ENCODE measurements at regions not wholly inside any gene's neighbourhood (a gene's known extent, or its start where the extent isn't known, plus 50 kb on each side); places are given as distances from the start of the nearest gene placed in this dataset.

DNA sequence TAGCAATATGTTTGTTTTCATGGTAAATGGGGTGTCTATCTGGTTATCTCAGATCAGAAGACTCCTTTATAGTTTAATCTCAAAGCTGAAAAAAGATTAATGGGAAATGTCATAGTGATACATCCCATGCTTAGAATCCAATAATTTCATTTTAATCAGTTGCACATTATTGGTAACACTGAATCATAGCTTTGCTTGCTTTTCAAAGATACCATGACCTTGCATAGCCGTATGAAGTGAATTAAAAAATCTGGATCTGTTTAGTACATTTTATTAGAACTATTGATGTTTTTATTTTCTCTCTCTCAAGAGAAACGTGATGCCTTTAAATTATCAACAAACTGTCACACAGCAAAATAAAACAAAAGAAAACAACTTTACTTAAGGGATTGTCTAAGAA, 506.7 kb upstream of the SGO1 start:
- TF ChIP-seq, protein P1, sequence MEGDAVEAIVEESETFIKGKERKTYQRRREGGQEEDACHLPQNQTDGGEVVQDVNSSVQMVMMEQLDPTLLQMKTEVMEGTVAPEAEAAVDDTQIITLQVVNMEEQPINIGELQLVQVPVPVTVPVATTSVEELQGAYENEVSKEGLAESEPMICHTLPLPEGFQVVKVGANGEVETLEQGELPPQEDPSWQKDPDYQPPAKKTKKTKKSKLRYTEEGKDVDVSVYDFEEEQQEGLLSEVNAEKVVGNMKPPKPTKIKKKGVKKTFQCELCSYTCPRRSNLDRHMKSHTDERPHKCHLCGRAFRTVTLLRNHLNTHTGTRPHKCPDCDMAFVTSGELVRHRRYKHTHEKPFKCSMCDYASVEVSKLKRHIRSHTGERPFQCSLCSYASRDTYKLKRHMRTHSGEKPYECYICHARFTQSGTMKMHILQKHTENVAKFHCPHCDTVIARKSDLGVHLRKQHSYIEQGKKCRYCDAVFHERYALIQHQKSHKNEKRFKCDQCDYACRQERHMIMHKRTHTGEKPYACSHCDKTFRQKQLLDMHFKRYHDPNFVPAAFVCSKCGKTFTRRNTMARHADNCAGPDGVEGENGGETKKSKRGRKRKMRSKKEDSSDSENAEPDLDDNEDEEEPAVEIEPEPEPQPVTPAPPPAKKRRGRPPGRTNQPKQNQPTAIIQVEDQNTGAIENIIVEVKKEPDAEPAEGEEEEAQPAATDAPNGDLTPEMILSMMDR (IDR thresholded peaks at IDR 0.05) = no peak
- TF ChIP-seq POLR2A (IDR thresholded peaks at IDR 0.05) = no peak

Measured in vagina (tissue), 2 donors.